ENCODE measurements at regions not wholly inside any gene's neighbourhood (a gene's known extent, or its start where the extent isn't known, plus 50 kb on each side); places are given as distances from the start of the nearest gene placed in this dataset.

DNA sequence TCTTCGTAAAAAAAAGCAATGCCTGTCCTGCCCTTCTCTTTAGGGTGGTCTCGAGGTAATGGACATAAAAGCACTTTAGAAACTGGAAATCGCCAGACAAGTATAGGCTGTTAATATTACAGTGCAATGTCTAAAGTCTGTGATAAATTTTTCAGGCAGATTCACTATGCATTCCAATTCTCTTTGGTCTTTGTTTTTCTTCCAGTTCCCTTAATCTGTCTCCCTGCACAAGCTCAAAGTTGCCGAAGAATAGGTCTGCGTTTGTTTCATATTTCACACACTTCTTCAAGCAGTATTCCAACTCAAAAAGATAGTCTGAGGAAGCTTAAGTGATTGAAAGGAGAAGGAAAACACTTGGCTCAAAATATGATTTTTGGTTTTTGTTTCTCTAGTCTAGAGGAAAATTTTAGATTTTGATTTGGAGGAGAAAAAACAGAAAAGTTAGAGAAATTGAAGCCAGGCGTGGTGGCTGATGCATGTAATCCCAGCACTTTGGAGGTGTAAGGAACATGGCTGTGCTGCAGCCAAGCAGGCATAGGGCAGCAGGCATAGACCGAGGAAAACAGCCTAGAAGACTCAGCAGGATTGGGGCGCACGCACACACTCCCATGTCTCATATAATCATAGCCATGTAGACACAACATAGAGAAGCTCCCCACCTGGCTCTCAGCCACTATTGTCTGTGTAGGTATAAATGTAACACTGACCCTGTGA lies 96.2 kb upstream of the TMPO start (continued):
- TF ChIP-seq ZNF239 (CRISPR knock-in tag; IDR thresholded peaks at IDR 0.05): no peak
- TF ChIP-seq HNRNPH1 (optimal IDR thresholded peaks at IDR 0.05; ENCODE audit: low read depth, low read length): no peak
- TF ChIP-seq CC2D1A (IDR thresholded peaks at IDR 0.05): no peak
- no peak for TF ChIP-seq ARID2 (IDR thresholded peaks at IDR 0.05)
- no peak for TF ChIP-seq ZNF384 (IDR thresholded peaks at IDR 0.05; ENCODE audit: low read depth, low read length)
- TF ChIP-seq ZNF699 (CRISPR knock-in tag; IDR thresholded peaks at IDR 0.05; ENCODE audit: insufficient replicate concordance): no peak
- TF ChIP-seq, protein P1, sequence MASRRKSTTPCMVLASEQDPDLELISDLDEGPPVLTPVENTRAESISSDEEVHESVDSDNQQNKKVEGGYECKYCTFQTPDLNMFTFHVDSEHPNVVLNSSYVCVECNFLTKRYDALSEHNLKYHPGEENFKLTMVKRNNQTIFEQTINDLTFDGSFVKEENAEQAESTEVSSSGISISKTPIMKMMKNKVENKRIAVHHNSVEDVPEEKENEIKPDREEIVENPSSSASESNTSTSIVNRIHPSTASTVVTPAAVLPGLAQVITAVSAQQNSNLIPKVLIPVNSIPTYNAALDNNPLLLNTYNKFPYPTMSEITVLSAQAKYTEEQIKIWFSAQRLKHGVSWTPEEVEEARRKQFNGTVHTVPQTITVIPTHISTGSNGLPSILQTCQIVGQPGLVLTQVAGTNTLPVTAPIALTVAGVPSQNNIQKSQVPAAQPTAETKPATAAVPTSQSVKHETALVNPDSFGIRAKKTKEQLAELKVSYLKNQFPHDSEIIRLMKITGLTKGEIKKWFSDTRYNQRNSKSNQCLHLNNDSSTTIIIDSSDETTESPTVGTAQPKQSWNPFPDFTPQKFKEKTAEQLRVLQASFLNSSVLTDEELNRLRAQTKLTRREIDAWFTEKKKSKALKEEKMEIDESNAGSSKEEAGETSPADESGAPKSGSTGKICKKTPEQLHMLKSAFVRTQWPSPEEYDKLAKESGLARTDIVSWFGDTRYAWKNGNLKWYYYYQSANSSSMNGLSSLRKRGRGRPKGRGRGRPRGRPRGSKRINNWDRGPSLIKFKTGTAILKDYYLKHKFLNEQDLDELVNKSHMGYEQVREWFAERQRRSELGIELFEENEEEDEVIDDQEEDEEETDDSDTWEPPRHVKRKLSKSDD (conservative IDR thresholded peaks at IDR 0.05; ENCODE audit: low read length): no peak
- TF ChIP-seq NFIC (IDR thresholded peaks at IDR 0.05): no peak
- no peak for TF ChIP-seq ARNT (IDR thresholded peaks at IDR 0.05)
- no peak for TF ChIP-seq NFYB (IDR thresholded peaks at IDR 0.05; ENCODE audit: extremely low read depth, insufficient read length)

All from K562 (cell line).